Neuronal stem cell (in vitro differentiated cells): ENCODE measurements at regions not wholly inside any gene's neighbourhood (a gene's known extent, or its start where the extent isn't known, plus 50 kb on each side); places are given as distances from the start of the nearest gene placed in this dataset.

Source experiments
- DNase-seq: peaks from one replicate; pipeline ENCODE4 v3.0.0-alpha.2; 2013; ENCODE audit warnings: low spot score
- H2AFZ ChIP-seq: one replicate; pipeline ENCODE4 v1.6.1; 2013; ENCODE audit warnings: mild to moderate bottlenecking, low read length, inconsistent platforms
- H2AK5ac ChIP-seq: 2 replicates; pipeline ENCODE4 v1.6.1; 2013; ENCODE audit warnings: low read depth, mild to moderate bottlenecking, inconsistent platforms, low read length, moderate library complexity, mixed read lengths
- H2BK120ac ChIP-seq: 2 replicates; pipeline ENCODE4 v1.6.1; 2013; ENCODE audit warnings: low read depth, mild to moderate bottlenecking, inconsistent platforms, low read length, moderate library complexity, mixed read lengths
- H2BK12ac ChIP-seq: one replicate; pipeline ENCODE4 v1.6.1; 2013; ENCODE audit warnings: low read length, inconsistent platforms
- H2BK15ac ChIP-seq: 2 replicates; pipeline ENCODE4 v1.6.1; 2013; ENCODE audit warnings: mild to moderate bottlenecking, low read length, inconsistent platforms, mixed read lengths
- H2BK5ac ChIP-seq: one replicate; pipeline ENCODE4 v1.6.1; 2013; ENCODE audit warnings: inconsistent platforms, mild to moderate bottlenecking, low read length, moderate library complexity
- H3K14ac ChIP-seq: one replicate; pipeline ENCODE4 v1.6.1; 2013; ENCODE audit warnings: low read length, inconsistent platforms
- H3K18ac ChIP-seq: 2 replicates; pipeline ENCODE4 v1.6.1; 2013; ENCODE audit warnings: low read length, inconsistent platforms
- H3K23ac ChIP-seq: 2 replicates; pipeline ENCODE4 v1.6.1; 2013; ENCODE audit warnings: low read depth, mild to moderate bottlenecking, mixed read lengths, low read length, inconsistent platforms; ENCODE audit not compliant: poor library complexity
- H3K27ac ChIP-seq: replicated peaks from 3 replicates; pipeline ENCODE4 v1.5.1; 2013; ENCODE audit warnings: low read length, inconsistent platforms
- H3K27me3 ChIP-seq, 3 experiments: 2 replicates each; pipeline ENCODE4 v1.6.1; 2013; ENCODE audit warnings: low read length in 3 of 3, mild to moderate bottlenecking in 2 of 3, inconsistent platforms in 1 of 3, low read depth in 1 of 3, mixed read lengths in 1 of 3, moderate library complexity in 1 of 3; ENCODE audit not compliant: control insufficient read depth in 3 of 3, insufficient read depth in 3 of 3
- H3K36me3 ChIP-seq, 2 donors: replicated peaks in 1 of 2; 2 replicates each; pipeline ENCODE4 v1.6.1; 2013; ENCODE audit warnings: low read length in 2 of 2; ENCODE audit not compliant: control insufficient read depth in 2 of 2, insufficient read depth in 2 of 2
- H3K4ac ChIP-seq: 2 replicates; pipeline ENCODE4 v1.6.1; 2013; ENCODE audit warnings: inconsistent platforms, mild to moderate bottlenecking, low read length, moderate library complexity
- H3K4me1 ChIP-seq, 2 donors: 1 replicate in 1 of 2; 2 replicates in 1 of 2; pipeline ENCODE4 v1.6.1; 2013; ENCODE audit warnings: low read length in 2 of 2, low read depth in 1 of 2; ENCODE audit not compliant: control insufficient read depth in 2 of 2, insufficient read depth in 1 of 2
- H3K4me2 ChIP-seq: one replicate; pipeline ENCODE4 v1.6.1; 2013; ENCODE audit warnings: mild to moderate bottlenecking, low read length, inconsistent platforms; ENCODE audit not compliant: insufficient read depth, poor library complexity, severe bottlenecking
- H3K4me3 ChIP-seq, 2 donors: 2 replicates each; pipeline ENCODE4 v1.5.1; 2013; ENCODE audit warnings: low read length in 2 of 2, mild to moderate bottlenecking in 2 of 2, inconsistent platforms in 1 of 2, moderate library complexity in 1 of 2
- H3K79me1 ChIP-seq: one replicate; pipeline ENCODE4 v1.6.1; 2013; ENCODE audit warnings: low read depth, mild to moderate bottlenecking, inconsistent platforms, low read length, moderate library complexity
- H3K9ac ChIP-seq: one replicate; pipeline ENCODE4 v1.6.1; 2013; ENCODE audit warnings: mild to moderate bottlenecking, low read depth, low read length, inconsistent platforms; ENCODE audit not compliant: poor library complexity
- H3K9me3 ChIP-seq, 2 donors: replicated peaks in 1 of 2; 2 replicates each; pipeline versions ENCODE3 to v1.6.1; 2013; ENCODE audit warnings: low read length in 2 of 2, mild to moderate bottlenecking in 2 of 2, inconsistent platforms in 1 of 2, low read depth in 1 of 2, mixed read lengths in 1 of 2, moderate library complexity in 1 of 2; ENCODE audit not compliant: control insufficient read depth in 2 of 2, insufficient read depth in 1 of 2
- H4K8ac ChIP-seq: one replicate; pipeline ENCODE4 v1.6.1; 2013; ENCODE audit warnings: low read depth, mild to moderate bottlenecking, inconsistent platforms, low read length, moderate library complexity
- H4K91ac ChIP-seq: one replicate; pipeline ENCODE4 v1.6.1; 2013; ENCODE audit warnings: low read length, low read depth, mild to moderate bottlenecking, inconsistent platforms; ENCODE audit not compliant: poor library complexity
- WGBS, 2 donors: extraction: QIAGEN DNeasy Blood & Tissue Kit; methylation state at CpG; one replicate each; pipeline ENCODE4 v1.1.7; 2013; ENCODE audit warnings: missing lambda C conversion rate in 2 of 2, mixed read lengths in 1 of 2; ENCODE audit not compliant: insufficient read length in 2 of 2, insufficient replicate concordance in 1 of 2; ENCODE audit errors: extremely low coverage in 2 of 2; 5-methylcytosine and 5-hydroxymethylcytosine counted together

- Histone ChIP-seq H4K8ac (no peak overlapping the region), H4K91ac (no peak overlapping the region), H2BK12ac (no peak overlapping the region), H2AK5ac (no peak overlapping the region), H3K4me1 (peaks cover 31 to 51% of the 10 kb centered on the region in 2 donors), H3K4ac (no peak overlapping the region), H2BK120ac (no peak overlapping the region), H3K9ac (no peak overlapping the region), H3K4me3 (peak overlapping the region in 1 of 2 donors; percentile 33), H2BK15ac (no peak overlapping the region), H3K27ac (peak overlapping the region; percentile 61), H3K27me3 (no peaks in the 10 kb centered on the region), H3K14ac (no peak overlapping the region), H3K23ac (no peak overlapping the region), H3K79me1 (no peaks in the 10 kb centered on the region), H3K18ac (no peak overlapping the region), H2BK5ac (no peak overlapping the region), H3K36me3 (no peaks in the 10 kb centered on the region), H3K9me3 (peaks cover 0 to 12% of the 10 kb centered on the region in 2 donors), H3K4me2 (no peak overlapping the region), H2AFZ (peak overlapping the region; percentile 21)
- WGBS, 2 donors = no CpG with 5 or more reads among the region's 16 CpGs
- DNase-seq = no peak
Observed at GRCh38 chr5:125411744-125412560, 665.5 kb upstream of the ZNF608 start.

DNA sequence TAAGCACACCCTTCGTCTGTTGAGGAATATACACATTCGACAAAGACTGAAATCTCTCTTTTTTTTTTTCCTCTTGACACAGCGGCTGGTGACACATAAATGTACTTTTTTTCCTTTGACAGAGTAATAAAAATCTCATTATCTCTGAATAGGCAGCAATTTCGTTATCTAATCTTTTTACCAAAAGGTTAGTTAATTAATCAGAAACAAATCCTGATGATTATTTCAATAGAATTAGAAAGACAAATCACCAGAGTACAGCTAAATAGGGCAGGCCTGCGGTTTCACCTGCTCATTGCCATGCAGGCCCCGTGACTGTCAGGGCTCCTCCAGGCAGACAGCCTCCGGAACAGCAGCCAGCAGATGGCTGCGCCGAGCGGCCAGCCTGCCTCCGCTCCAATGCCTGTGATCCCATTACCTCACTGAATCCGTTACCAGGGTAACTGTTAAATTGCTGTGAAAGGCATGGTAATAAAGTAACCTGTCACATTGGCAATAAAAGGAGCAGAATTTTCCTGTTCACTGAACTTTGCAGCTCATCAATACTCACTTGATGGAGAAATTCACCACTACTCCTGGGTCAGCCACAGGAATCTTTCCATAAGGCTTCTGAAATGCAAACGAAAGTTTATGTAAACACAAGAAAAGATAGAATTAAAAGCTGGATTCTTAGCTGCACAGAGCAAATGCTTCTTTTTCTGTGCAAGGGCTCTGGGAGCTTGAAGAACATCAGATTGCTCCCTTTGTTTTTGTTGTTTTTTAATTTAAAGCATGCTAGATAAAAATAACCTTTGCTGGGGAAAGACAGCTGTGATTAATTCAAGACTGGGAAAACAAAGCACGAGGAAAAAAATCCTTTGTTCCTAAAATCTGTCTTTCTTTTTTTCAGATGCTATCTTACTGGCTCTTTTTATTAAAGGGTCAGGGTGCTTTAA, 666.4 kb upstream of the ZNF608 start:
- Histone ChIP-seq H4K8ac (no peak overlapping the region), H3K18ac (no peak overlapping the region), H2BK120ac (no peak overlapping the region), H3K23ac (no peak overlapping the region), H3K9me3 (peaks cover 0 to 3% of the 10 kb centered on the region in 2 donors), H3K79me1 (no peaks in the 10 kb centered on the region), H3K9ac (no peak overlapping the region), H3K36me3 (no peaks in the 10 kb centered on the region), H2AK5ac (no peak overlapping the region), H3K4ac (no peak overlapping the region), H2AFZ (peak overlapping the region; percentile 21), H3K4me2 (no peak overlapping the region), H2BK15ac (no peak overlapping the region), H4K91ac (no peak overlapping the region), H3K27me3 (no peaks in the 10 kb centered on the region), H3K14ac (no peak overlapping the region), H2BK12ac (no peak overlapping the region), H2BK5ac (no peak overlapping the region), H3K4me3 (peak overlapping the region in 1 of 2 donors; percentile 33), H3K27ac (peak overlapping the region; percentile 81), H3K4me1 (peaks cover 28 to 51% of the 10 kb centered on the region in 2 donors)
- peak; percentile 80 for DNase-seq
- WGBS, 2 donors = no CpG with 5 or more reads among the region's 14 CpGs

DNA sequence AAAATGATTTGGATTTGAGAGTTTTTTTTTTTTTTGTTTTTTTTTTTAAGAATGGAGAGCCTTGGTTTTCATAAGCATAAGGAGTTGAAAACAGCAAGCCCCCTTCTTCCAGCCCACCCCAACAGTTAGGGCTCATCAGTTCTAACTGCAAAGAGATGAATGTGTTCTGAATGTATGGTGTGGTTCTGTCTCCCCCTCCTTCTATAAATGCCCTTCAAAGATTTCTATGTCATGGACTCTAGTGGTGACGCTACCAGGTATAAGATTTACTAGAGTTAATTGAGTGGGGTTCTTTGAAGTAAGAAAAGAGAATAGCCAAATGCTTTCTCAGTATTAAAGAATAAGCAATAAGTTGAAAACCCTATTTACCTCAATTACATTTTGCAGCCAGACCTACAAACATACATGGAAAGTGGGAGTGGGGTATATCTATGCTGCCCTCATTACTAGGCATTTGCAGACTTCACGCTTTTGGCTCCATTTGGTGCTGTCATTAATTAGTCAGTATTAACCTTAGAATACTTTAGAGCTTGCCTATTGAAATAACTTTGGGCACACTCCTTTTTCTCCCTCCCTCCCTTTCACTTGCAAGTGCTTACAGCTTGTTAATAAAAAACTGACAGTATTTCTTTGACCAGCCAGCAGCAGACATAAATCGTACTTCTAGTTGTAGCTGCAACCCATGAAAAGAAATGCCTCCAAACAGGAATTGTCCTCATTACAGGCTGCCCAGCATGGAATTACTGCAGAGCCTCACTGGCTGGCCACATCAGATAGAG, 667.2 kb upstream of the ZNF608 start:
- H3K14ac ChIP-seq = no peak overlapping the region
- no CpG with 5 or more reads among the region's 3 CpGs for WGBS, 2 donors
- no peaks in the 10 kb centered on the region for H3K9me3 ChIP-seq
- H3K36me3 ChIP-seq = no peaks in the 10 kb centered on the region
- no peak overlapping the region for H3K18ac ChIP-seq
- no peak overlapping the region for H2BK120ac ChIP-seq
- no peaks in the 10 kb centered on the region for H3K27me3 ChIP-seq
- no peak overlapping the region for H2AFZ ChIP-seq
- no peak overlapping the region for H3K9ac ChIP-seq
- H3K4me3 ChIP-seq = no peak overlapping the region
- no peak overlapping the region for H2BK15ac ChIP-seq
- no peak overlapping the region for H2AK5ac ChIP-seq
- H3K79me1 ChIP-seq = no peaks in the 10 kb centered on the region
- H3K27ac ChIP-seq = peak overlapping the region; percentile 55
- H3K4ac ChIP-seq = no peak overlapping the region
- H3K4me1 ChIP-seq = peaks cover 25 to 47% of the 10 kb centered on the region in 2 donors
- DNase-seq = no peak
- no peak overlapping the region for H3K4me2 ChIP-seq
- no peak overlapping the region for H2BK12ac ChIP-seq
- no peak overlapping the region for H4K91ac ChIP-seq
- no peak overlapping the region for H4K8ac ChIP-seq
- no peak overlapping the region for H3K23ac ChIP-seq
- H2BK5ac ChIP-seq = no peak overlapping the region
